KBM-7 (cell line): ENCODE measurements at regions not wholly inside any gene's neighbourhood (a gene's known extent, or its start where the extent isn't known, plus 50 kb on each side); places are given as distances from the start of the nearest gene placed in this dataset.
A peak's percentile ranks its signal among the peaks of the same experiment; 100 is the strongest.

Source experiments
- DNase-seq: peaks from one replicate; pipeline ENCODE4 v3.0.0-alpha.2; 2015
- in situ Hi-C: fragments of 300-500 bp; cut with MboI; formaldehyde crosslinking; loops from 2 replicates; pipeline ENCODE4 v1.14.3; 2020; ENCODE audit warnings: low sequenced_read_pairs, low pct_unique_long_range_greater_than_20kb, mixed read lengths

- no peak for DNase-seq
- in situ Hi-C loops: no loop called here
Measured at GRCh38 chr5:8410618-8411017, 541.7 kb downstream of the MTRR start.

GRCh38 chr5:8413975-8414374, 545.0 kb downstream of the MTRR start:
- in situ Hi-C loops: no loop called here
- no peak for DNase-seq

GRCh38 chr5:8417316-8418048, 548.5 kb downstream of the MTRR start:
- DNase-seq: no peak
- in situ Hi-C loops: no loop called here

DNA sequence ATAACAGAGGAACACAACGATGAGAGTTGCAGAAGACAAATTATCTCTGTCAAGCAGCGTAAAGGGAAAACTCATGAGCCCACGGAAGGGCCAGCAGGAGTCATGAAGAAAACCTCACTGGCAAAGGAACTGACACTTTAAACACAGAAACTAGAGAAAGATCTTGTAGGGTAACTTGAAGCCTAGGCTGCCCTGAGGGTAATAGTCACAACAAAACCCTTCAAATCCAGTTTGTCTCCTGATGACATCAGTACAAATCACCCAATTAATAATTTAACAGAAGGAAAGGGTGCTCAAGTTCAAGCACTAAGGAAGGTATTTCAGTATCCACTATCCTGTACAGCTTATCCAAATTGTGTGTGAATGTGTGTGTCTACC, 549.1 kb downstream of the MTRR start:
- no peak for DNase-seq
- in situ Hi-C loops: no loop called here

GRCh38 chr5:8429778-8430758, 561.1 kb downstream of the MTRR start:
- DNase-seq: no peak
- in situ Hi-C loops: no loop called here

DNA sequence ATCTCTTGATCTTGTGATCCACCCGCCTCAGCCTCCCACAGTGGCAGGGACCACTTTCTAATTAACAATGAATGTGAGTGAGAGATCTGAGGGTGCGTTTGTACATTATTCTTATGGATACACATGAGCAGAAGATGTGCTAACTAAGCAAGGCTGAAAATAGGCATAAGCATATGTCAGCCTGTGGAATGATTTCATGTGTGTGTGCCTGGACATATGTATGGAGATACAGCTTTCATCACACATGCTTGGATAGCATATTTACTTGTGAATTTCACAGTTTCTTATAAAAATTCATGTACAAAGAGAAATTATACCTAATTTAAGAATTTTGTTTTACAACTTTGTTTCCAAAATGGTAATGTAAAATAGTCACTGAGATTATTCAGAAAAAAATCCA, 565.6 kb downstream of the MTRR start:
- DNase-seq: no peak
- in situ Hi-C loops: no loop called here

DNA sequence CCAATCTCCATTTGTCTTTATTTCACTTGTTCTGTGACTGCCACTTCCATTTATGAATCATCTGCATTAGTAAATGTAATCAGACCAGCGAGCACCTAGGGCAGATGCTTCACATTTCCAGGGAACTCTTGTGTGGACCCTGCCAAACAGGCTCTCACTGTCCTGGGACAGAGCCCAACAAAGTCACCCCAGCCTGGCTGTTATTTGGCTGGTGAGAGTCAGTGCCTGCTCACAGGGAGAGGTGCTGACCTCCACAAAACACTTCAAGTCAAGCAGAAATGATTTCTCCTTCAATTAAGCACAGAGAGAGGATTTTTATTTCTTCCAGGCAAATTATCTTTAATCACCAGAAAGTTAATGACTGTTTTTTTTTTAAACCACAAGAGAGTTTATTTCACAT, 568.0 kb downstream of the MTRR start:
- no peak for DNase-seq
- in situ Hi-C loops: no loop called here

GRCh38 chr5:8445139-8445538, 576.2 kb downstream of the MTRR start:
- in situ Hi-C loops: no loop called here
- no peak for DNase-seq

GRCh38 chr5:8446179-8446578, 577.2 kb downstream of the MTRR start:
- in situ Hi-C loops: no loop called here
- DNase-seq: no peak

DNA sequence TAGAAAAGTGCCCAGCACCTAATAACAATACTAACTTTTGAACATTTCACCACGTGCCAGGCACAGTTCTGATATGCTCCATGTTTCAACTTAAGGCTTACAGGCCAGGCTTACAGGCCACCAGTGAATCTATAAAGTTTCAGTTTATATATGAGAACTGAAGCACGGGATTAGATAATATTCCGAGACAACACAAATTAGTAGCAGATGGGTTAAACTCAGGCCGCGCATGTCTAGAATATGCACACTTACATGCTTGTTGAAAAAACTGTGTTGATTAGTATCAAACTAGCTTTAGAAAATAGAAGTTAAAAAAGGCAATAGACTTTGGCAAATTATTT, 587.9 kb downstream of the MTRR start:
- DNase-seq: no peak
- in situ Hi-C loops: no loop called here

GRCh38 chr5:8457187-8458037, 588.5 kb downstream of the MTRR start:
- in situ Hi-C loops: no loop called here
- no peak for DNase-seq

DNA sequence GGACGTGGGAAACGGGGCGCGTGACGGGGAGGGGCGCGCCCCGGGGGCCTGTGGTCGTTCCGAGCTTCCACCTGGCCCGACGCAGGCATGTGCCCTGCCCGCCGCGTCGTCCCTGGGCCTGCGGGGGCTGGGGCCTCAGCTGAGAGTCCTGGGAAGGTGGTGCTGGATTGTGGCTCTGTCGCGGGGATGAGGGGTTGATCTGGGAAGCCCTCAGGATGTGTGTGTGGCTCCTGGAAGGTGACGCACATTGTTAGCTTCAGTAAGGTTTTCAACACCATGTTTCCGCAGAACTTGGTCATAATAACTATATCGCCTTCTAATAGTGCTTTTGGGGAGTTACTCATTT, 589.1 kb downstream of the MTRR start:
- in situ Hi-C loops: no loop called here
- DNase-seq: no peak

DNA sequence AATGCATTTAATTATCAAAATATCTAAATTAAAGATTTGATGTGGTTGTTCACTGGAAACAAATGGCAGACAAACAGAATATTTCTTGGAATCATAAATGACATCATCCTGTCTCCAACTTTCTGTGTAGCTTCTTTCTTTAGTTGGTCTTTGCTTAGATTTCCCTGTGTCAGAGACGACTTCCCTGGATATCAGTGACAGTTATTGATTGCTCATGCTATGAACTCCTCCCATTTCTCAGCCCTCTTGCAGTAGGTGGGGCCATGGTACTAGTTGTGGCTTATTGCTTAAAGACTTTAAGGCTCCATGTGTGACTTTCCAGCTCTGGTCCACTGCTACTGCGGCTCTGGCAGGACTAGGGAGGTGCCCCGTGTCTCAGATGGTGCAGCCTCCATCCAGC, 592.6 kb downstream of the MTRR start:
- DNase-seq: no peak
- in situ Hi-C loops: no loop called here

DNA sequence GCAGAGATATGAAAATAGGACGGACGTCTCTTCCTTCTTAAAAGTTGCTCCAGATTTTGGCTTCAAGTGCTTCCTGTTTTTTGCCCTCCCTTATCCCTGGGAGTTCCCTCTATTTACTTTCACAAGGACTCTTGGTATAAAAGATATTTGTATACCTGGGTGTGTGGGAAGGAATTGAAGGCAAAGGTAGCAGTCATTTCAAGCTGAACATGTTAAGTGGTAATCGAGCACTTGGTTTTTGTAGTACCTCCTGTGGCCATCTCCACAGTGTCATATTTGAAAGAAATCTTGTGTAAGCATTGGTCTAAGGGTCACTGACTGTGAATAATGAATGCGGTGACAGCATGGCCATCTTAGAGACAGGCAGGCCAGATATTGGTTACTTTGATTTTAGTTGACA, 593.6 kb downstream of the MTRR start:
- DNase-seq: no peak
- in situ Hi-C loops: no loop called here

DNA sequence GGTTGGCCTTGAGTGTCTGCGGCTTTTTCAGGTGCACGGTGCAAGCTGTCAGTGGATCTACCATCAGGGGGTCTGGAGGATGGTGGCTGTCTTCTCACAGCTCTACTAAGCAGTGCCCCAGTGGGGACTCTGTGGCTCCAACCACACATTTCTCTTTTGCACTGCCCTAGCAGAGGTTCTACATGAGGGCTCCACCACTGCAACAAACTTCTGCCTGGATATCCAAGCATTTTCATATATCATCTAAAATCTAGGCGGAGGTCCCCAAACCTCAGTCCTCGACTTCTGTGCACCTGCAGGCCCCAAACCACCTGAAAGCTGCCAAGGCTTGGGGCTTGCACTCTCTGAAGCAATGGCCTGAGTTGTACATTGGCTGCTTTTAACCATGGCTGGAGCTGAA, 601.5 kb downstream of the MTRR start:
- in situ Hi-C loops: no loop called here

GRCh38 chr5:8471581-8471980, 602.6 kb downstream of the MTRR start:
- peak; percentile 5 for DNase-seq
- in situ Hi-C loops: no loop called here

More for the DNA sequence above, 601.5 kb downstream of the MTRR start:
- no peak for DNase-seq

DNA sequence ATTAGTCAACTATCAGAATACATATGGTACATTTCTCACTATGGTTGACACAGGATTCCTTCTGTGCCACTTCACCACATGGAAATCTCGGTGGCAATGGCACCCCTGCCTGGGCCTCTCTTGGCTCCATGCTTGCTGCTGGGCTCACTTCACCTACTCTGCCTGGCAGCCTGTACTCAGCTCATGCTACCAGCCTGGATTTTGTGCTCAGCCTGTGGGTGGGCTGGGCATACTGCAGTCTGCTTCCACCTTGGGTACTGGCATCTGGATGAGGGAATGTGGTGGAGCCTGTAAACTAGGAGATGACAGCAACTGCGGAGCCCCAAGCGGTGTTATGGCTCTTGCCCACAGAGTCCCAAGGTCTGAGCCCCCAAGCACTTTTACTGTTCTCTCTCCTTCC, 604.1 kb downstream of the MTRR start:
- in situ Hi-C loops: no loop called here
- DNase-seq: no peak

DNA sequence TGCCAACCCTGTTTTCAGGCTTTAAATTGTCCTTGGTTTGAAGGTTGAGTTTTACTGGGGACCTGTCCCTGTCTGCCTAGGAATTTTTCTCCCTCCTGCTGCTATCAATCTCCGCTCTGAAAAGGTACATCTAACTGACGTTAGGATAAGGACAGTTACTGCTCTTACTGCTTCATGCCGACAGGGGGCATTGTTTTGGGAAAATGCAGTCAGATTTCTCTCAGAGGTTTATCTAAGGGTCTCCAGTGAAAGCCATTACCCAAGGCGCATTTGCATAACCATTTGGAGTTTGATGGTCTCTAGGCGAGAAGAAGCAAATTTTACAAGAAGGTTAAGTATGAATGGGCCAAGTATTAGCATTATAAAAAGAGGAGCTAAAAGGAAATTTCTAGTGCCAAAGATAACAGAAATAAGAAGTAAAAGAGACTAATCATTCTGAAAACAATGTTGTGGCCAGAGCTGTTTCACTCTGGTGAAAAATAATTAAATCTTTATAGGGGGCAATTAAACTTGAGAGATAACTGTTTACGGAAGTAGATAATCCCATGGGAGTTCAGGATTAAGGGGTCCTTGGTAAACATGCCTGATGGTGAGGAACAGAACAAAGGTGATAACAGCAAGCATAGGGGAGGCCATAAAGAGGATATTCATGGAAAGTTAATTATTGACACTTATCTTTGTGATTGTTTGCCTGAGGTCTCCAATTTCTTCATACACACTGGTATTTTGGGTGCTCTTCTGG, 605.0 kb downstream of the MTRR start:
- in situ Hi-C loops: no loop called here
- no peak for DNase-seq

GRCh38 chr5:8474569-8474930, 605.6 kb downstream of the MTRR start:
- in situ Hi-C loops: no loop called here

More at GRCh38 chr5:8474569-8474930, 605.6 kb downstream of the MTRR start:
- no peak for DNase-seq
